ENCODE measurements at regions not wholly inside any gene's neighbourhood (a gene's known extent, or its start where the extent isn't known, plus 50 kb on each side); places are given as distances from the start of the nearest gene placed in this dataset.

GRCh38 chr9:115946530-115946929, 207.1 kb upstream of the PAPPA start:
- DNase-seq: no peak
- no peak overlapping the region for H3K27ac ChIP-seq
- no peak overlapping the region for H3K4me3 ChIP-seq
- no peaks in the 10 kb centered on the region for H3K27me3 ChIP-seq
- H3K9me3 ChIP-seq: no peaks in the 10 kb centered on the region
- no peaks in the 10 kb centered on the region for H3K4me1 ChIP-seq (ENCODE audit: insufficient read depth)
- WGBS, 3 donors: 50 to 67% (median 60%) methylated on average over 2 of the region's 2 CpGs
- intact Hi-C loops (cut with DNase I): no loop called here
- TF ChIP-seq, protein P1, sequence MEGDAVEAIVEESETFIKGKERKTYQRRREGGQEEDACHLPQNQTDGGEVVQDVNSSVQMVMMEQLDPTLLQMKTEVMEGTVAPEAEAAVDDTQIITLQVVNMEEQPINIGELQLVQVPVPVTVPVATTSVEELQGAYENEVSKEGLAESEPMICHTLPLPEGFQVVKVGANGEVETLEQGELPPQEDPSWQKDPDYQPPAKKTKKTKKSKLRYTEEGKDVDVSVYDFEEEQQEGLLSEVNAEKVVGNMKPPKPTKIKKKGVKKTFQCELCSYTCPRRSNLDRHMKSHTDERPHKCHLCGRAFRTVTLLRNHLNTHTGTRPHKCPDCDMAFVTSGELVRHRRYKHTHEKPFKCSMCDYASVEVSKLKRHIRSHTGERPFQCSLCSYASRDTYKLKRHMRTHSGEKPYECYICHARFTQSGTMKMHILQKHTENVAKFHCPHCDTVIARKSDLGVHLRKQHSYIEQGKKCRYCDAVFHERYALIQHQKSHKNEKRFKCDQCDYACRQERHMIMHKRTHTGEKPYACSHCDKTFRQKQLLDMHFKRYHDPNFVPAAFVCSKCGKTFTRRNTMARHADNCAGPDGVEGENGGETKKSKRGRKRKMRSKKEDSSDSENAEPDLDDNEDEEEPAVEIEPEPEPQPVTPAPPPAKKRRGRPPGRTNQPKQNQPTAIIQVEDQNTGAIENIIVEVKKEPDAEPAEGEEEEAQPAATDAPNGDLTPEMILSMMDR (IDR thresholded peaks at IDR 0.05): no peak
- TF ChIP-seq POLR2A (IDR thresholded peaks at IDR 0.05) (no peak), EP300 (IDR thresholded peaks at IDR 0.05) (no peak)
- no peaks in the 10 kb centered on the region for H3K36me3 ChIP-seq

- TF ChIP-seq POLR2A (IDR thresholded peaks at IDR 0.05) (no peak), EP300 (IDR thresholded peaks at IDR 0.05) (no peak)
- TF ChIP-seq, protein P1 (IDR thresholded peaks at IDR 0.05): no peak
- DNase-seq: no peak
- intact Hi-C loops (cut with DNase I): no loop called here
- H3K4me1 ChIP-seq (ENCODE audit: insufficient read depth): no peaks in the 10 kb centered on the region
- WGBS, 3 donors: 40 to 47% (median 41%) methylated on average over 4 of the region's 4 CpGs
- no peak overlapping the region for H3K27ac ChIP-seq
- H3K36me3 ChIP-seq: no peaks in the 10 kb centered on the region
- H3K27me3 ChIP-seq: no peaks in the 10 kb centered on the region
- no peak overlapping the region for H3K4me3 ChIP-seq
- H3K9me3 ChIP-seq: no peaks in the 10 kb centered on the region
These were observed 201.6 kb upstream of the PAPPA start for GRCh38 chr9:115951977-115952376.

- H3K27me3 ChIP-seq: no peaks in the 10 kb centered on the region
- TF ChIP-seq, protein P1 (IDR thresholded peaks at IDR 0.05): no peak
- TF ChIP-seq POLR2A (IDR thresholded peaks at IDR 0.05) (no peak), EP300 (IDR thresholded peaks at IDR 0.05) (no peak)
- H3K9me3 ChIP-seq: no peaks in the 10 kb centered on the region
- H3K4me3 ChIP-seq: no peak overlapping the region
- no peak for DNase-seq
- no peaks in the 10 kb centered on the region for H3K4me1 ChIP-seq (ENCODE audit: insufficient read depth)
- 61 to 72% (median 62%) methylated on average over 4 of the region's 4 CpGs for WGBS, 3 donors
- H3K27ac ChIP-seq: no peak overlapping the region
- intact Hi-C loops (cut with DNase I): no loop called here
- H3K36me3 ChIP-seq: no peaks in the 10 kb centered on the region
These were observed 200.9 kb upstream of the PAPPA start for GRCh38 chr9:115952430-115953292.

DNA sequence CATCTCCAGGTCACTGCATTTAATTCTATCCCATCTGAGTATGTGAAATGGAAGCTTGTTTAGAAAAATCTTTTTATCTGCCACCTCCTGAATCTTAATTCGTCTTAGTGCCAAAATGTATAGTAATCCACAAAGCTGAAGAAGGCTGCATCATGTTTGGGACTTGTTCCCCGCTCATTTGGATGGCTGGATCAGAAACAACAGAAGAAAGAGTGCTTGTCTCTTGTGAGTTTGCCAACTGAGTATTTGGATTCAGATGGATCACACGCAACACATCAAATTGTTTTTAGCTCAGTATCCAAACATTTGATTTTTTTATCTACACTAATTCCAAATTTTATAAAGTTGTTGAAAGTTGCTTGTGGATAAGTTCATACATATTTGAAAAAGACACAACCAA, 197.2 kb upstream of the PAPPA start:
- Histone ChIP-seq H3K27ac (no peak overlapping the region), H3K4me3 (no peak overlapping the region), H3K4me1 (ENCODE audit: insufficient read depth) (no peaks in the 10 kb centered on the region), H3K27me3 (no peaks in the 10 kb centered on the region), H3K36me3 (no peaks in the 10 kb centered on the region), H3K9me3 (no peaks in the 10 kb centered on the region)
- TF ChIP-seq EP300 (IDR thresholded peaks at IDR 0.05): no peak
- no peak for TF ChIP-seq POLR2A (IDR thresholded peaks at IDR 0.05)
- TF ChIP-seq, protein P1 (IDR thresholded peaks at IDR 0.05): no peak
- intact Hi-C loops (cut with DNase I): no loop called here
- 49 to 59% (median 58%) methylated on average over 3 of the region's 3 CpGs for WGBS, 3 donors
- DNase-seq: no peak
